Activated CD8-positive, alpha-beta memory T cell treated with anti-CD3 and anti-CD28 coated beads for 36 hours (primary cell): ENCODE measurements at regions not wholly inside any gene's neighbourhood (a gene's known extent, or its start where the extent isn't known, plus 50 kb on each side); places are given as distances from the start of the nearest gene placed in this dataset.

Experiments
- CTCF ChIA-PET: fragments of 350-600 bp; sonication (Branson Sonifier 250); formaldehyde crosslinking; loops from one replicate; lab custom pipeline; 2021; ENCODE audit warnings: antibody characterized with exemption; lab: Charles Lee
- POLR2A ChIA-PET: fragments of 350-600 bp; sonication (Branson Sonifier 250); formaldehyde crosslinking; loops from one replicate; lab custom pipeline; 2021; ENCODE audit warnings: antibody characterized with exemption; lab: Charles Lee

DNA sequence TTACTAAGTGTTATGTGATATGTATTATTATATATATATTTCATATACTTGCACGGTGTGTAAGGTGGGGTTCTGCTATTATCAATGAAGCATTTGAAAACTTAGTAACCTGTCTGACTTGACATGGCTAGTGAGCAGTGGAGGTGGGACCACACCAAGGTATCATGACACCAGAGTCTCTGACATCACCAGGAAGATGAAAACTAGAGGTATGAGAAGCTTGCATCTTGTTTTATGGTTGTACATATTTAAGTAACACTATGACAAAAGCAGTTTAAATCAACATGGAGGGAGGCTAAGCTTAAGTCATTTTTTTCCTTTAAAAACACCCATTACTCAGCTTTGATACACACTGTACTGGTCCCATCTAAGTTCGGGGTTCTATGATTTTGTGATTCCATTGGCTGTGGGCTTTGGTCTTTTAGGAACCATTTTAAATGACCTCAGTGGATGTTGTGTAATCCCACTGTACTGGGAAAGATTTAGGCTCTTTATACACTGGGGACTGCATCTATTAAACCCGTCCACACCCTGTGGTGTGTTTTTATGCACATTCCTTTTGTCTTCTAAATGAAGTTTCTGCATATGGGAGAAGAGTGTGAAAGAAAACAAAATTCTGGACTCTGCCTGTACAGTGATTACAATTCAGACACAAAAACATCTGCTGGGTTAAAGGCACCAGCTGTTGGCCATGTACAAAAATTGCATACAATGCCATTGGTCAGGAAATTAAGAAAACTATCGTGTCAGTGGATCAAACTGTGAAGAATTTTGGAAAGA lies 570.6 kb downstream of the SPRY1 start:
- ChIA-PET POLR2A (no interaction called here), CTCF (no interaction called here)

DNA sequence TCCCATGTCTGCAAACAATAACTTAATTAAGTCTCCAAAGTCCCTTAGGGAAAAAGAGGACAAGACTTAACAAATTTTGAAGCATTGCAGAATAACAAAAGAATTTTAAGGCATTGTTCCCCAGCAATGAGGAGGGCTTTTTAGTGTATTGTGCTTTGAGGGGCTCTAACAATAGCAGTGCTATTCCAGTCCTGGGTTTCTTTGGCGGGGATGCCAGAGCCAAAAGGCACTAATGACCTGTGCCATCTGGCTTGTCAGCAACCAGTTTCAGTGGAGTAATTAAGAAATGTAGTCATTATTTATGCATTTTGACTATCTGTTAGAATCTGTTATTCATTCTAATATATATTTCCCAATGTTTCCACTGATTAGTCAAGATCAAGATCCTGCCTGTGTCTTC lies 575.4 kb downstream of the SPRY1 start:
- ChIA-PET CTCF (no interaction called here), POLR2A (no interaction called here)

DNA sequence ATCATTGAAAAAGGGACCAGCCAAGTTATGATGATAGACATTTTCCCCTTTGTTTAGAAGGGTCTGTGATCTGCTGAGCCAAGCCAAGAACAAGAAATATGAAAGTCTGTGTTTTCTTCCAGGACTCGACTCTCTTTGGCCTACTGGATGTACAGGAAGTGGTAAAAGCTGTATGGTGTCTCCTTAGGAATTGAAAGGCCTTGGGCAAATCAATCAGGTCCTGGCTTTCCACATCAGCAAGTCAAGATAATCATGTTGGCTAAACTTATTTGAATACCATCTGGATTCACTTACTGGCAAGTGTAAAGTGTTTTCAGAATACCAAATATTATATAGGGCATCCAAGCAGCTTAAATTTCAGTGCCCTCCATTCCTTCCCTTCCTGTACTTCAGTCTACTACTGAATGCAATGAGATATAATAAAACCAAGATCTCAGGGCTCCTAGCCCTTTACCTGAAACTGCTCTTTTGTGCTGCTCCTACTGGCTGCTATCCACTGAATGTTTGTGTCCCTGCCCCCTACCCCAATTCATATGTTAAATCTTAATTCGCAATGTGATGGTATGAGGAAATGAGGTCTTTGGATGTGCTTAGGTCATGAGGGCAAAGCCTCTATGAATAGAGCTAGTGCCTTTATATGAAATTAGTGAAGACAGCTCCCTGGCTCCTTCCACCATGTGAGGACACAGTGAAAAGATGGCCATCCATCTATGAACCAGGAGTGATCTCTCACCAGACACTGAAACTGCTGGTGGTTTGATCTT lies 578.0 kb downstream of the SPRY1 start:
- POLR2A ChIA-PET, result no interaction called here
- CTCF ChIA-PET, result no interaction called here

DNA sequence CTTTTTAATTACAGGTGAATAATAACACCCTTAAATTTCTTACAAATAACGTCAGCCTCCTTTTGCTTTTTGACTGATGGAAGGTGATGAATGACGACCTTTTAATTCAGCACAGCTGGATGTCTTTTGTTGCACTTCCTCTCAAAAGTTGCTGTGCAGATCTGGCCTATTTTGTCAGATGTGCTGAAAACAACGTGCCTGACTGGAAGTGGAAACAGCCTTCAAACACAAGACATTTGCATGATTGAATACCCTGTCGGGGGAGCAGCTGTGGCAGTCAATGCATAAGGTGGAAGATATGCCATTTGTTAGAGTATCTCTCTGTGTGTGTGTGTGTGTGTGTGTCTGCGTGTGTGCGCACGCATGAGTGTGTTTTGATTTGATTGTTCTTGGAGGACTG lies 579.7 kb downstream of the SPRY1 start:
- CTCF ChIA-PET, result no interaction called here
- POLR2A ChIA-PET, result no interaction called here

DNA sequence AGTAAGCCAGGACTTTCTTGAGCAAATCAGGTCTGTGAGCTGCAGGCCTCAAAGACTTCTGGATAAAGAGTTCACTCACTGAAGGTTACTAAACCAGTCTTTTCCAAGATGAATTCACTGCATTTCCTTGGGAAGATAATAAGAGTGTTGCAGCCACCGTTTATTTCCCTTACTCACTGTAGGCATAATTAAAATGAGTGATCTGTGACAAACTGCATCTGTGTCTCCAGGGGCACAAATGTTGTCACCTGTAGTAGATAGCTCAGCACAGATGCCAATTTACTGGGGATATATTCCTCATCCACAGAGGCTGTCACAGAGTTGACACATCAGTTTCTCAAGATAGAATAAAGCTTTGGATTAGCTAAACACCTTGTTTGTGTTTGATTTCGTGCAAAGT lies 580.2 kb downstream of the SPRY1 start:
- CTCF ChIA-PET, result no interaction called here
- POLR2A ChIA-PET, result no interaction called here

DNA sequence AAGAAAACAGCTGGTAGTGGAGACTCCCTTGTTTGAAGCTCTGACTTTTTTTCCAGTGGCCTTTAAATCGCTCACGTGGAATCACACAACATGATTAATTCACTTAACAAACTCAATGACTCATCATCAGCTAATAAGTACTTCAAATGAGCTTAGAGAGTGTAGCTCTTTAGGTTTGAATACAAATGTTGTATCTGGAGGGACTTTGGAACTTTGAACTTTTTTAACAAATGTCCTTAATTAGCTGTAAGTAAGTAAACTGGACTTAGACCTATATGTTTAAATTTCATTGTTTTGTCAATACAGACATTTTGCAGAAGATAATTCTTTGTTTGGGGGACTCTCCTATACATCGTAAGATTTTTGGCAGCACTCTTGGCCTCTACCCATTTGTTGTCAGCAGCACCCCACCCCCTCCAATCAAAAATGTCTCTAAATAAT lies 581.1 kb downstream of the SPRY1 start:
- CTCF ChIA-PET, result no interaction called here
- POLR2A ChIA-PET, result no interaction called here

DNA sequence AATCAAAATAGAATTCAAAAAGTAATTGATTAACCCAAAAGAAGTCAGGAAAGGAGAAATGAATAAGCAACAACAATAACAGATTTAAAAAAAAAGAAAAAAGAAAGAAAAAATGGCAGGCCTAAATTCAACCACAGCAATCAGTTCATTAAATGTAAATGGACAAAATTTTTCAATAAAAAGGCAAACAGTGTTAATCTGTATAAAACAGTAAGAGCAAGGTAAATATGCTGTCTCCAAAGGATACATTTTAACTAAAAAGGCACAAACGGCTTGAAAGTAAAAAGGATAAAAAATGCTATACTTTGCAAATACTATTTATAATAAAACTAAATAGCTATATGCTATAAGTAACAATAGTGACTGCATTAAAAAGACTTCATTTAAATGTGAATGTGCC lies 582.0 kb downstream of the SPRY1 start:
- ChIA-PET CTCF (no interaction called here), POLR2A (no interaction called here)

DNA sequence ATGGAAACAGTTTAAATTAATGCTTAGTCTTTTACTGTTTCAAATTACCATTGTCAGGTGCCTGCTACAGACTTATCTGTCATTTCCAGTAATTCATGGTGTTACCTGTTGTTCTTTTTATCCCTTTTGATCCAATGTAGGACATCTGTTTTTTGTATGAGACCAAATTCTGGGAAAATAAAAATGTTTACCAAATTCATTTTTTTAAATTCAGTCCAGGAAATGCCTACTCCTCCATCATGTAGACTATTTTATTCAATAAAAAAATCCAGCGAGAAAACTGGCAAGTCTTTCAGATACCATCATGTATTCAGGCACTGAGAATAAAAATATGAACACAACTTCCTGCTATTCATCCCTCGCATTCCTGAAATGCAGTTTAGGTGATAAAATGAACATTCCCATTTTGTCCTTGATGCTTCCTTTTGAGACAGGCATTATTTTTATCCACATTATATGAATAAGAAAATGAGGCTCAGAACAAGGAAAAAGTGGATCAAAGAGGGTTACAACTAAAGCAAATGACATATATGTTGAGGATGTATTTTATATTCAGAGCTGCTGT lies 584.2 kb downstream of the SPRY1 start:
- POLR2A ChIA-PET, result no interaction called here

DNA sequence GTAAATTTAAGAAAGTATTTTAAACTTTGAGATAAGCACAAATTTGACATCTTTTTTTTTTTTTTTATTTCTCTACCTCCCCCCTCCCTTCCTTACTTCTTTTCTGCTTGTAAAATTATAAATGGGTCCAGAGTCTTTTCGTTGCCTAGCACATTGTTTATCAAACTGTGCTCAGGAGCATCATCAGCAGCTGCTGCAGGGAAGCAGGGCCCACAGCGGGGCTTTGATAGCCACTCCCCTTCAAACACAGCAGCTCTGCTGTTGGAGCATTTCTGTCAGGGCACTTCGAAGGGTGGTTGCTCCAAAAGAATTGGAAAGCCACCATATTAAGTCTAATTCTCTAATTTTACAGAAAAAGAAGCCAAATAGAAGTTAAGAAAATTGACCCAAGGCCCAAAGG lies 588.3 kb downstream of the SPRY1 start:
- ChIA-PET CTCF (no interaction called here), POLR2A (no interaction called here)

More for the DNA sequence above, 584.2 kb downstream of the SPRY1 start:
- CTCF ChIA-PET, result no interaction called here

DNA sequence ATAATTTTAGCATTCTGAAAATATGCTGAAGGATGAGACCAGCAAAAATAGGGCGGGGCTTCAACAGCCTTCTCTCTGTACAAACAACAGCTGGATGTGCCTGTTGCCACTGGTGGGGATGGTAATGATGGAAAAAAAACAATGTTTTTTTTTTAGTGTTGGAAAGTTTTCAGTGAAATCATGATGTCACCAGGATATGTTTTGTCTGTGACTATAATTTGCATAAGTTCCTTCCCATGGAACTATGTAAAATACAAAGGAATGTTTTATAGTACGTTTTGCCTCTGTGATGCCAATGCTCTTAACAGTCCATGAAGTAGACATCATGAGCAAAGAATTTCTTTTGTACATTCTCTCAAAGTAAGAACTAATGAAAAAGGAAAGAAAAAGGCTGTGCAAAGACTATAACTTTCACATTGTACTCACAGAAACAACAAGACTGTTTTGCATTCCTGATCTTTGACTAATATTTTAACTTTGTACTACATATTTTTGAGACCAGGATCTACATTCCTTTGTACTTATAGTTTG lies 589.7 kb downstream of the SPRY1 start:
- ChIA-PET CTCF (no interaction called here), POLR2A (no interaction called here)

DNA sequence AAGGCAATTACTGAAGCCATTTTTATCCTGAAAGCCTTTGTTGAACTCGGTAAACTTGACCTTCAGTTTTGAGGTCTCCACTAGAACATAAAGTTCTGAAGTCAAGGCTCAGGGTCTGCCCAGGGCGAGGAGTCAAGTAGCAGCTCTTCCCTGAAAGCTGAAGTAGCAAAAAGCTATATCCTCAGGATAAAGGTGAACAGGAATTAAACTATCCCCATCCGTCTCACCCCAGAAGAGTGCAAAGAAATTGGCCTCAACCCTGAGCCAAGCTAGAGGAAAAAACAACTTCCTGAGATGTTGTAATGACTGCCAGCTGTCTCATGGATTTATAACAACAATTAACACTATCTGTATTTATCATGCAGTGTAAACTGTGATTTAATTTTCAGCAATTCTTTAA lies 590.8 kb downstream of the SPRY1 start:
- ChIA-PET CTCF (no interaction called here), POLR2A (no interaction called here)

DNA sequence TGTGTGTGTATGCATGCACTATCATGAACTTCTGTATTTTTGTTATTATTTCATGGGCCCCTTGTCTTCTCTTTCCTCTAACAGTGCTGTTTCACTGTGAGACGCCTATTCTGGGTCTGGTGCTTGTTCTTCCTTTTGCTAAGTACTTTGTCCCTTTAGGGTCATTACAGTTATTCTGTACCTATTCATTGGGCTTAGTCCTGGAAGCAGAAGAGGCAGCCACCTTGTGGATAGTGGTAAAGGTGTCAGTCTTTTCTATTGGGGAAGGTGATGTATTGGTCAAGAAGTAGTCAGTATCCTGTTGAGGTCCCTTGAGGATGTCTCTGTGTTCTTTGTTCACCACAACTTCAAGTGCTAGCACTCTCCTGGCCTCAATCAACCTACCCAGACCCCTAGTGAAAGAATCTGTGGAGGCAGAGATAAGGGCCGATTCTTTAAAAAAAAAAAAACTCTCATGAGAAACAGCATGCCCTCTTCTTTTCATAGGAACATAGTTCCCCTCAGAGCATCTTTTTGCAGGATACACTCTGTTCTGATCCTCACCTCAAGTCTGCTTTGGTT lies 593.8 kb downstream of the SPRY1 start:
- CTCF ChIA-PET, result no interaction called here
- POLR2A ChIA-PET, result no interaction called here

DNA sequence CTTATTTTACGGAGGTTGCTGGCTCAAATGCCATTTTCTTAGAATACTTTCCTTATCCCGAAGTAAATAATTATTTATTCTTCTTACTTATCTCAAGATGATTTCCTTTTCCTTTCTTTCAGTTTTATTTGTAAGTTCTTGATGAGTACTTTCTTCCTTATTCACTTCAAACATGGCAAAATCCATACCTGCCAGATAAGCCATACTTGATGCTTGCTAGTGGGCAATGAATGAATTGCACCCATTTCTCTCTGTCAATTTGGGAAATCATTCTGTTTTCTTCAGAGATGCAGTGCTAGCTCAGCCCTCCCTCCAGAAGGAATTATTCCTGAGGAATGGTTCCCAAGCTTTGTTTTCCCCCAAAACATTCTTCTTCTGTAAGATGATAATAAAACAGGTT lies 598.3 kb downstream of the SPRY1 start:
- POLR2A ChIA-PET, result no interaction called here
- CTCF ChIA-PET, result no interaction called here

DNA sequence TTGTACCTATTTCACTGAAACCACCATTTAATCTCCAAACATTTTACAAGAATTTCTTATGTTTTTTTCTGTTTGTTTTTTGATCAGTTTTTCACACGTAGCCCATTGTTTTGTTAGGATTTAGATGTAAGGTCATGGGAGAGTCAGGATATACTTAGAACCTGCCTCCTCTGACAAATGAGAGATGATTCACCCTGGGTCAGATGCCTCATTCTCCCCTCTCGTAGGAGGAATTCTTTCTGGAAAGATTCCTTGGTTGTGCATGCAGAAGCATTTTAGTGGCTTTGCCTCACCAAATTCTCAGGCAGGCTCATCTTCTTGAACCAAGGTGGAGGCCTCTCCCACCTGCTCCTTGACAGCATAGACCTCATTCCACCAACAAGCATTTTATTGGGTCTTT lies 599.3 kb downstream of the SPRY1 start:
- ChIA-PET POLR2A (no interaction called here), CTCF (no interaction called here)

DNA sequence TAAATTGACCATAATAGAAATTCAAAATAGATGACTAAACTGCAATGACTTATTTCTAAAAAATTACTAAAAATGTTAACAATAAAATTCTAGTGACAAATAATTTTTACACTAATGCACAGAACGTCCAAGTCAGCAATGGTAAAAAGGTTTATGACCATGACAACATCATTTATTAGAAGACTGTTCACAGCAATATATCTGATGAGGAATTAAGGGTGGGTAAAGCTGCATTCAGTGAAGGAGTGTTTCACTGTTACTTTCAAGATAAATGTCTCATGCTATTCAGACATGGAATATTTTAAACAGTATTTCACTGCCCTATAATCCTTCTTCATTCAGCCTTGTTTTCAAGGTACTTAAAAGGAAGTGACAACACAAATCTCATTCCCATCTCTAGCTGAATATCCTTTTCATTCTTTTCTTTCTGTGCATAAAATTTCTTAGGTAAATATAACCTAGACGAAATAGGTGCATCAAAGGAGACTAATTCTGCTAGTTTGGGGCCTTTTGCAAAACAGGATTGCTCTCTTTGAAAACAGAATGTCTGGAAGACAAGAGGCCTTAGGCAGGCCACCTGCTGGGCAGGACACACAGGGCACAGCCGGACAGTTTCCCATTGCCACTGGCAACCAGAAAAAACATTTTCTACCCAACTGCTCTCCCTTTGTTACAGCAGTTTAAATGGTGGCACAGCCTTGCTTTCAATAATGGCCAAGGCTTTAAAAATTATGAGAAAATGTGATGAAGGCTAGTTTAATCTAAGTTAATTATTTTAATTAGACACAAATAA lies 600.3 kb downstream of the SPRY1 start:
- ChIA-PET POLR2A (no interaction called here), CTCF (no interaction called here)

DNA sequence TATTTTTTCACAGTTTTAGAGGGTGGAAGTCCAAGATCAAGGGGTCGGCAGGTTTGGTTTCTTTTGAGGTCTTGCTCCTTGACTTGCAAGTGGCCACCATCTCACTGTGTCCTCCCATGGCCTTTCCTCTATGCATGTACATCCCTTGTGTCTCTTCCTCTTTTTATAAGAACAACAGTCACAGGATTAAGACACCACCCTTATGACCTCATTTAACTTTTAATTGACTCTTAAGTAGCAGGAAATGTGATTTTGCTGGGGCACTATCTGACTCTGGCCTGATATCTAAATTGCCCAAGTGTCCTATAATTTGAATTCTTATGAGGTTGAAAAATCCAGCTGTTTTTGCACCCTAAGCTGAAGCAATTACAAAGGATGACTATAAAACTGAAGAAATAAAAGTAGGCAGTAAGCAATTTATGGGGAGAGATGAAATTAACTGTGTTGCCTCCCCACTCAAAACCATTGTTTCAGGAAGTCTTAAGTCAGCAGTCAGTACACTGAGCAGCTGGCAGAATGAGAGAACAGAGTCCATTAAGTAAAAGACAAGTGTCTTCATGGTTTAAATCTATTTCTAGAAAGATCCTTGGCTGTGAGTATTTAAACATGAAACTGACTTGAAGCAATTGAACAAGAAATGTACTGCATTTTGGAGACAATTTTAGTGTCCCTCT lies 601.3 kb downstream of the SPRY1 start:
- ChIA-PET POLR2A (no interaction called here), CTCF (no interaction called here)

DNA sequence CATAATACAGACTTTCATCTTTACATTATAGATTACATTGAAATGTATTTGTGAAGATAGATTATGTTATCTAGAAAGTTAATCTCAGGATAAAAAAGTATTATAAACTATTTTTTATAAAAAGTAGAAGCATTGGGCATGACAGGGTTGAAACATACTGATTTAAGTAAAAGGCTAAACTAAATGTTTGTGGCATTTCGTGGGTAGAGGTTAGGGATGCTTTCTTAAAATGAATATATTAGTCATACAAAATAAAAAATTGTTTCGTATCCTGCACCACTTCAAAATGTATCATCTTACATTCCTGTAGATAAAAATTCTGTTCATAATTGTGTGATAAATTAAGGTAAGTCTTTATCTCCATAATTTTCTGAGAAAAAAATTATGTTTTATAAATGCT lies 603.6 kb downstream of the SPRY1 start:
- ChIA-PET POLR2A (no interaction called here), CTCF (no interaction called here)

DNA sequence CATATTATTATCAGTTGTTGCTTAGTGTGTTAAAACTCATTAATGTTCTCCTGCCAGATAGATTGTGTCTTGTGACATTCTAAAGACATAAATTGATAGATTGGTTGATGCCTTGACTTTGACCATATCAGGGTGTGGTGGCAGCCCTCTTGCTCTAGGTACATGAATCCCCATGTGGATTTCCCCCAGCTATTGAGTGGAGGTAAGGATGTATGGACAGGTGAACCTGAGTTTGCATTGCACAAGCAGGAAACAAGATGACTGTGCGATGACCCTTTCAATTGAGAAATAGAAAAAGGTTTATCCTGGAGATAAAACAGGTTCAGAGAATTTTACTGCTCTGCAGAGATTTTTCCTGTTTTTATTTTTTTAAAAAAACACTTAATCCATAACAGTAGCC lies 619.2 kb downstream of the SPRY1 start:
- POLR2A ChIA-PET, result no interaction called here
- CTCF ChIA-PET, result no interaction called here

DNA sequence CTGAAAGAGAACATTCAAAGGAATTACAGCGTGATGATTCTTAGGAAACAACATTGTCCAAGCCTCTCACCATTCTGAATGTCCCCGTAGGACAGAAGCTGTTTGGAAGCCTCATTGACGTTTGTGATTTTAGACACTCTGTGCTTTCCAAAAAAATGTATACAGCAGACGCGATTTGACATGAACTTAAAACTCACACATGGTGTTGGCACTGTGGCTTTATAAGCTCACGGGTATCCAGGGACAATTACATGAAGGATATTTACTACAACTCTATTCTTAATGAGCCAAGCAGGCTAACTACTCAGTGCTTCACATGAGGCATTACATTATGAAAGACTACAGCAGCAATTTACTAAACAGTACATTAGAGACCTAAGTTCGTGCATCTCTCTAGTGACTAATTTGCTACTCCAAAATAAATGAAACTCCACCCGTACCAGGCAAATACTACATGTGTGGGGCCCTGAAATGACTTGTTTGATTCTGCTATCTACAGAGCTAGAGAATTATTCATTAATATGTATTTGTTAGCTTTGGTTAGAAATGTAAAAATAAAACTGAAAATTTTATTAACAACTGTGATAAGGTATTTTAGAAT lies 620.7 kb downstream of the SPRY1 start:
- ChIA-PET CTCF (no interaction called here), POLR2A (no interaction called here)
